HG03565 (cell line): ENCODE measurements at regions not wholly inside any gene's neighbourhood (a gene's known extent, or its start where the extent isn't known, plus 50 kb on each side); places are given as distances from the start of the nearest gene placed in this dataset.
"Not testable (repeated sequence)": the region's sequence is repeated elsewhere in the genome, so short reads cannot be mapped to it uniquely, and the experiment has no call there.

Source experiments
- ATAC-seq: cut with Tn5 transposase; IDR thresholded peaks from one replicate; pipeline ENCODE4 v1.9.1; 2021; ENCODE audit warnings: mild to moderate bottlenecking, moderate library complexity; ENCODE audit not compliant: unreplicated experiment

DNA sequence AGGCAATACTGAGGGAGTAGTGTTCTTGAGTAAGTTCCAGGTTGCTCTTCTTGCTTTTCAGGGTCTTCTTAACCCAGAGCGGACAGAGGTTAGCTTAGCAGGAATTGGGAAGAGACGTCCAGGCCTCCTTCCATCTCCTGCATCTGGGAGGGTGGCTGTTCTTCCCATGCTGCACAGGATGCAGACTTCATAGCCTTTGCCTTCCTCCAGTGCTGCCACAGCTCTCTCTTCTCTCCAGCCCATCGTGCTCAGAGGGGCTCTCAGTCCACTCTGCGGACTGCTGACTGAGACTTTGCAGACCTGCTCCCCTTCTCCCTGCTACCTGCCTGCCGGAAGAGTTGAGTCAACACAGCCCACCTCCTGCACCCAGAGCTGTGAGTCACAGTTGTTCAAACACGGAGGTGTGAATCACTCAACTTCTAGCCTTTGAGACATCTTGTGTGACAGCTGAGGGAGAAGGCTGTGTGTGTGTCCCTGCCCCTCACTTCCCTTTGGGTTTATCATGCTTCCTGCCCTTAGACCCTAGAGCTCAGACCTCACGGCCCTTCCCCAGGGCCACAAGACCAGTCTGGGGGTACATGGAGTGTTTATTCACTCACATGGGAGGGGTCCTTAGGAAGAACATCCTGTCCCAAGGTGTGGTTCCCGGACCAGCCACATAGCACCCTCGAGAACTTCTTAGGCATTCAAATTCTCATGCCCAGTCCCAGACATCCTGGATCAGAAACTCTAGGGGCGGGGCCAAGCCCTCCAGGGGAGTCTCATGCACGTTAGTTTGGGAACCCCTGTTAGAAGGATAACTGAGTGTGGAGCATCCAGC is 158.3 kb upstream of the CACNA1E start:
- no peak for ATAC-seq

GRCh38 chr1:181325765-181326164 is 157.6 kb upstream of the CACNA1E start:
- not testable (repeated sequence) for ATAC-seq

- ATAC-seq, result no peak
These were observed 157.0 kb upstream of the CACNA1E start for GRCh38 chr1:181326348-181326747.

- ATAC-seq, result no peak
These were observed 155.5 kb upstream of the CACNA1E start for GRCh38 chr1:181327796-181328195.

- no peak for ATAC-seq
These were observed 148.6 kb upstream of the CACNA1E start for GRCh38 chr1:181334724-181335123.

DNA sequence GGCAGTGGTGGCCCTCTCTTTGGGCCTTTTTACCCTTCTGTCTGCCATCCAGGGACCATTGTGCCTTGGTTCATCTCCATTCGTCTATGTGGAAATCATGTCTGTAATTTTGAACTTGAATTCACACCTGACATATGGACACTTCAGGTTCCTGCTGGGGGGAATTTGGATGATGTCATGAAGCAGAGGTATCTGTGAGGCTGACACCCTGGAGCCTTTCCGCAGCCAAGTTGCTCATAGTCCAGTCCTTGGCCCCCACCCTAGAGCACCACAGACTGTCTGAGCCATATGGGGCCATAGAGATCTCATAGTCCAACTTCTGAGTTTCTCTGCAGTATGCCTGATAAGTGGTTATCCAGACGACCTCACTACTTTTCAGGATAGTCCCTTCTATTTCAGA is 147.7 kb upstream of the CACNA1E start:
- no peak for ATAC-seq

- ATAC-seq, result no peak
These were observed 142.2 kb upstream of the CACNA1E start for GRCh38 chr1:181341026-181341632.

- no peak for ATAC-seq
These were observed 139.2 kb upstream of the CACNA1E start for GRCh38 chr1:181344091-181344490.

- no peak for ATAC-seq
These were observed 138.2 kb upstream of the CACNA1E start for GRCh38 chr1:181345146-181345545.

- no peak for ATAC-seq
These were observed 135.6 kb upstream of the CACNA1E start for GRCh38 chr1:181347495-181348390.

- ATAC-seq, result no peak
These were observed 133.8 kb upstream of the CACNA1E start for GRCh38 chr1:181349512-181349911.

DNA sequence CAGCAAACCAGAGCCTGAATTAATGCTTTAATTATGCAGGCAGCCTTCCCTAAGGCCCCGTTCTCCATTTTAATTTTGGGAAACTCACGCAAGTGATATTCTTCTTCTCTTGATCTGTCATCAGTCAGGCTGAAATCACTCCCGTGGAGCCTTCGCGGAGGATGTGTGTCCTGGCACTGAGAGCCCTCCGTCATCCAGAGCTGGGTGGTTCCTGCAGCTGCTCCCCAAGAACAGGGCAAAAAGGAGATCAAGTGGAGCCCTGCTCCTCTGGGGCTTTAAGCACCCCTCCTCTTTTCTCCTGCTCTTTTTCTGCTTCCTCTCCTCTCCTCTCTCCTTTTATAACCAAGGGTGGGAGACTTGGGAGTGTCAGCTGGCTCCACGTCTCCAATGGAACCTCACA is 133.2 kb upstream of the CACNA1E start:
- no peak for ATAC-seq

- no peak for ATAC-seq
These were observed 131.6 kb upstream of the CACNA1E start for GRCh38 chr1:181351740-181352139.

DNA sequence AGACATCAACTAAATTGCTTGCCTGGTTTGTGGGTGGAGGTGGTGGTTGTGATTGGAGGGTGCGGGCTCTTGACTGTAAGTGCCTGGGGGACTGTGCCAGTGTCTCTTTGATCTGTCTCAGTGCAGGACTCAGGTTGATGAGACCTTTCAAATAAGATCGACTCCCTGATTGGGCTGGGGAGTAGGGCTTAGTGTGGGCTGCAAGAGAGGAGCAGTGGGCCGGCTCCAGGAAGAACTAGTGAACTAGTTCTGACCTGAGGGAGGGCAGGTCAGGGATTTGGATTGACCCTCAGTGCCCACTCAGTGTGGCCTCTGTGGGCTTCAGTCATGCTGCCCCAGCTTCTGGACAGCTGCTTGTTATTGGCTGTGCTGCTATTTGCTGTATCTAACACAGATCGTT is 130.6 kb upstream of the CACNA1E start:
- ATAC-seq, result no peak

DNA sequence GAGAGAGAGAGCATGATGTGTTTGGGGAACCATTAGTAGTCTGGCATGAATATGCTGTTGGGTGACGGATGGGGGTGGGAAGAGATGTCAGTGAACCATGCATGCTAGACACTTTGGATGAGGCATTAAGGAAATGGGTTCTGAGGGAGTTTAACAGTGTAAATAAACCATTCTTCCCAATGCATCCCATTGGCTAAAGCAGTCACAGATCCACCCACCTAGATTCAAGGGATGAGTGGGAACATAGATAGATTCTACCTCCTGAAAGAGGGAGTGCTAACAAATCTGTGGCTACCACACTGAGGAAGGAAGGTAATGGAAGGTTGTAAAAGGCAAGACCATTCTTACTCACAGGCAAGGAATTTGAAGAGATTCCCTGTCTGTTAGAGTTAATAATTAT is 129.8 kb upstream of the CACNA1E start:
- ATAC-seq, result no peak

- no peak for ATAC-seq
These were observed 128.5 kb upstream of the CACNA1E start for GRCh38 chr1:181354865-181355264.

- no peak for ATAC-seq
These were observed 126.6 kb upstream of the CACNA1E start for GRCh38 chr1:181356505-181357340.

DNA sequence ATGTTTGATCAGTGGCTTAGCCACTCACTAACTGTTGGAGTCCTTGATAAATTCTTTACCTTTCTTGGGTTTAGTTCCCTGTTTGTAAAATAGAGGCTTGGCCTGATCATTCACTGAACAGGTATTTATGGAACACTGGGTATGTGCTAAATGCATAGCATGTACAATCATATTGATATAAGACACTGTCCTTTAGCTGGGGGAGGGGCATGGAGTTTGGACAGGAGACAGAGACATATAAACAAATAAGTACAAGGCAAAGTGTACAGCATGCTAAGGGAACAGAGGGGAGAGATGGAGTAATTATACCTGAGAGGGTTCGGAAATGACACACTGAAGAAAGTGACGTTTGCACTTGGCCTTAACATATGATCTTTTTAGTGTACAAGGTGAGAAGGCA is 124.3 kb upstream of the CACNA1E start:
- no peak for ATAC-seq

DNA sequence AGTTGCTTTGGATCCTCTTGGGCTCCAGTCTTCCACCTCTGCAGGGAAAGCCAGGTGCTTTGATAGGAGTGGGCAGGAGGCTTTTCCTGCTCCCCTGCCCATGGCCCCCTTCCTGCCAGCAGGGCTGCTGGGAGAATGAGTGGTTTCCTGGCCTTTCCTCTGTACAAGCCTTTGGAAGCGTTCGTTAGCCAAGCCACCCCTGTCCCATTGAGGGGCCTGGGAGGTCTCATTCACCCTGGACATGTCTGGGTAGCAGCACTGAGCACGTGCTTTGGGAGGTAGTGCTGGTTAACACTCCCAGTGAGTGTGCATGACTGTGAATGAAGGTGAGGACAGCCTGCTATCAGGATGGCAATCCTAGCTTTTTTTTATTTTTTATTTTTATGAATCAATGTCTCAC is 118.5 kb upstream of the CACNA1E start:
- ATAC-seq, result no peak

DNA sequence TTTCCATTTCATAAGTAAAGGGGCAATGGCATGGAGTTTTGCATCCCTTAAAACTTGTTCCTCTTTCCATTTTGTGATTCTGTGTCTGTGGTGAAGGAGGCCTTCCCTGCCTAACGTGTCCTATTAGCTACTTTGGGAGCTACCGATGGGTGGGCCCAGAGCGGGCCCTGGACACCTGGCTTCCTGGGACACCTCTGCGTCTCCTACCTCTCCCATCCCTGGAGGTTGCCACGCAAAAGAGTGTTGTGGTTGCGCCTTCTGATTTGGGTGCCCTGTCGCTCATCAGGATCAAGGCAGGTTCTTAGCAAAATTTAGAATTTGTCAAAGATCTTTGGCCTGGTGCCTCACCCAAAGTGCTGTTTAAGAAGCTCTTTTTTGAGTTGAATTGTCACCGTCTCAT is 116.4 kb upstream of the CACNA1E start:
- ATAC-seq, result no peak

DNA sequence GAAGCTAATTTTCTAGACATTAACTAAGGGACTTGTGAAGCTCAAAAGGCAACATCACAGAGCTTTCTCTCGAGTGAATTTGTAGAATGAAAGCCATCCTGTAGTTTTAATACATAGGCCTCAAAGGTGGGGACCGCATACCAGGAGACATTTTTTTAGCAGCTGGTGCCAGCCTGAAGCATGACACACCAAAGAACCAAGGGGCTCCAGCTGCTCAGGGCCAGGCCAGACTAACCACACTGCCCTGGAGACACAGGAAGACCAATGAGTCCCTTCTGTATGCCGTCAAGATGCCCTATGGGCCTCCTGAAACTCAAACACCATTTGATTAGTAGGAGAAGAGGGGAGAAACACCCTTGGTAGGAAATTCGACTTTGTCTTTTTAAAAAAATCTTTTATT is 113.9 kb upstream of the CACNA1E start:
- no peak for ATAC-seq
